ENCODE measurements at regions not wholly inside any gene's neighbourhood (a gene's known extent, or its start where the extent isn't known, plus 50 kb on each side); places are given as distances from the start of the nearest gene placed in this dataset.

- TF ChIP-seq ZBTB34 (CRISPR knock-in tag; IDR thresholded peaks at IDR 0.05) = no peak
- TF ChIP-seq KAT8 (CRISPR knock-in tag; IDR thresholded peaks at IDR 0.05) = 0 out of 2 replicates have a peak, but pooled peaks have one; percentile 21
- 0 out of 2 replicates have a peak, but pooled peaks have one; percentile 22 for TF ChIP-seq ZNF761 (CRISPR knock-in tag; conservative IDR thresholded peaks at IDR 0.05)
- no peak; the same call in 1 of the 2 replicates for TF ChIP-seq ATF2 (CRISPR knock-in tag; IDR thresholded peaks at IDR 0.05)
- no peak for TF ChIP-seq ELK4 (CRISPR knock-in tag; IDR thresholded peaks at IDR 0.05; ENCODE audit: borderline replicate concordance)
- peak; percentile 37; the same call in 1 of the 2 replicates for TF ChIP-seq ZMYM4 (CRISPR knock-in tag; IDR thresholded peaks at IDR 0.05)
- TF ChIP-seq AGO1 (IDR thresholded peaks at IDR 0.05; ENCODE audit: low read depth, low read length, poor library complexity, severe bottlenecking) = no peak
- no peak for TF ChIP-seq FLYWCH1 (CRISPR knock-in tag; IDR thresholded peaks at IDR 0.05)
- TF ChIP-seq ARID3A (IDR thresholded peaks at IDR 0.05; ENCODE audit: low read depth, low read length) = no peak
- no peak for TF ChIP-seq BRCA1 (CRISPR knock-in tag; IDR thresholded peaks at IDR 0.05)
- no peak; the same call in 1 of the 2 replicates for TF ChIP-seq FOXK1 (CRISPR knock-in tag; IDR thresholded peaks at IDR 0.05; ENCODE audit: borderline replicate concordance, low read depth)
- no peak for TF ChIP-seq CREB3 (CRISPR knock-in tag; IDR thresholded peaks at IDR 0.05)
- no peak for TF ChIP-seq THAP7 (CRISPR knock-in tag; IDR thresholded peaks at IDR 0.05)
- no peak for TF ChIP-seq ZNF776 (CRISPR knock-in tag; IDR thresholded peaks at IDR 0.05)
- no peak for TF ChIP-seq FOXP1 (IDR thresholded peaks at IDR 0.05)
- peak; percentile 53; the same call in 1 of the 2 replicates for TF ChIP-seq FOXP1 (CRISPR knock-in tag; IDR thresholded peaks at IDR 0.05)
- TF ChIP-seq ZNF883 (CRISPR knock-in tag; IDR thresholded peaks at IDR 0.05; ENCODE audit: not compliant biosample characterization) = no peak
- no peak for TF ChIP-seq ZBTB21 (CRISPR knock-in tag; IDR thresholded peaks at IDR 0.05)
- peak; percentile 49; the same call in 1 of the 2 replicates for TF ChIP-seq IRF2 (CRISPR knock-in tag; IDR thresholded peaks at IDR 0.05)
- TF ChIP-seq SPEN (CRISPR knock-in tag; IDR thresholded peaks at IDR 0.05; ENCODE audit: low read depth) = no peak
Measured at GRCh38 chr18:11274144-11274794, 124.9 kb upstream of the PIEZO2 start (continued).
